HPDE6-E6E7 (cell line): ENCODE measurements at regions not wholly inside any gene's neighbourhood (a gene's known extent, or its start where the extent isn't known, plus 50 kb on each side); places are given as distances from the start of the nearest gene placed in this dataset.
A peak's percentile ranks its signal among the peaks of the same experiment; 100 is the strongest.
"Not testable (repeated sequence)": the region's sequence is repeated elsewhere in the genome, so short reads cannot be mapped to it uniquely, and the experiment has no call there.

ENCODE experiments used
- DNase-seq: peaks from one replicate; pipeline ENCODE4 v3.0.0; 2011; ENCODE audit warnings: missing footprints; ENCODE audit errors: extremely low spot score

GRCh38 chr1:200317236-200317635, 92.6 kb downstream of the ZNF281 start:
- no peak for DNase-seq

- no peak for DNase-seq
Observed at GRCh38 chr1:200316148-200316803, 93.6 kb downstream of the ZNF281 start.

DNA sequence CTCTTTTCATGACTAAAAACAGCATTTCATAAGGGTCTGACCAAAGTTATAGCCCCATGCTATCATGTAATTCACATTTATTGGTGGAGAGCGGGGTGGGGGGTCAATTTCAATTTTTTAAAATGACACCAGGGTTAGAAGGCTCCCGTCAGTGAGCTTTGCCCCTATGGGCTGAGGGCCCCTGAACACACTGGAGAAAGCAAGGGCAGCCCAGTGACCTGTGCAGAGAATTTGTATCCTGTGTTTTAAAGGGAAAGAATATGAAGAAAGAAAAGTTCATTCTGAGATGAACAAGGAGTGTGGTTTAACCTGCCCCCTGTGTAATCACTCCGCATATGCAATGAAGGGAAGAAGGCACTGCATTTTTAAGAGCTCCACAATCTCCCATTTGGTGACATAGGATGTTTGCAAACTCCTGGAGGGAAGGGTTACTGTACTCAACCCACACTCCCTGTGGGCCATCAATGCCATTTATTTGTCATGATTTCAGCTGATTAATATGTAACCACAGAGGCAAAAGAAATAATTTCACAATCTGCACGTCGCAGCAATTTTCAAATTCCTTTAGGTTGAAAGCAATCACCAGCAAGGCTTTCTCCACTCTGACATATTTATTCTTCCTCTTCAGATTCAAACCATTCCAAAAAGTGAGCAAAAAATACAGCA, 95.6 kb downstream of the ZNF281 start:
- no peak for DNase-seq

DNA sequence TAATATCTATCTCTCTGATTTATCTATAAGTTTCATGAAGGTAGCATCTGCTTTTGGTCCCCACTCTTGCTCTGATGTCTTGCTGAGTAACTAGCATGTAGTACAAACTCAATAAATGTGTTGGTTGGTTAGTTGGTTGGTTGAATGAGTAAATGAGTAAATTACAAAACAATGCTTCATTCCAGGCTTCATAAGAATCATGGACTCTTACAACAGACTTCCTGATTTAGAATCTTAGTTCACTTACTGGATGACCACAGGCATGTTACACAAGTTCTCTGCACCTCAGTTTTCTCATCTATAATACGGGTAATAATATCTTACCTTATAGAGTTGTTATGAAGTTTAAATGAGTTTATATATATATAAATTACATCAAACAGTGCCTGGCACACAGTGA, 98.6 kb downstream of the ZNF281 start:
- no peak for DNase-seq

DNA sequence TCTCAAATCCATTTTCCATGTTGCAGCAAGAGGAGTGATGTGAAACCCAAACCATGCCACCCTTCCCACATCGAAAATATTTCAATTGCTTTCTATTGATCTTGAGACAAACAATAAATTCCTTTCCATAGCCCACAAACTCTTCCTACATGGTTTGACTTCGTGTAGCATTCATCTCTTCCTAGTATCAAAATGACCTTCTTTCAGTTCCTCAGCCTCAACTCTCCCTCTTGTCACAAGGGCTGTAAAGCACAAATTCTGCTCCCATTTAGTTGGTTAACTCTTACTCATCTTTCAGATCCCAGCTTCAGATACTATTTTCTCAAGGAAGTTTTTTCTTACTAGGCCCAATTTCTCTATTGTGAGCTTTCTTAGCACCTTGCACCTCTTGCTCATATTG, 99.0 kb downstream of the ZNF281 start:
- DNase-seq, result no peak

DNA sequence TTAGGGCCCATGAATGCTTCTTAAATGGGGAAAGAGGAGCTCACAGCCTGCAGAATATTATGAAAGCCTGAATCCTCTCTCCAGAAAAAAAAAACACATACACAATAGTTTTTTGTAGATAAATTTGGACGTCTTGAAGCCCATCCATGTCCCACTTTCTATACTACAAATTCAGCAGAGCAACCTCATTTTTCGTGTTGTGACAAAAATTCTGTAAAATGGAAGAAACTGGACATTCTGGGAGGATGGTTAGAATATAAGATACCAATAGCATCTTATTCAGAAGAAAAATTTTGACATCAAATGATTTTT, 102.1 kb downstream of the ZNF281 start:
- no peak for DNase-seq

DNA sequence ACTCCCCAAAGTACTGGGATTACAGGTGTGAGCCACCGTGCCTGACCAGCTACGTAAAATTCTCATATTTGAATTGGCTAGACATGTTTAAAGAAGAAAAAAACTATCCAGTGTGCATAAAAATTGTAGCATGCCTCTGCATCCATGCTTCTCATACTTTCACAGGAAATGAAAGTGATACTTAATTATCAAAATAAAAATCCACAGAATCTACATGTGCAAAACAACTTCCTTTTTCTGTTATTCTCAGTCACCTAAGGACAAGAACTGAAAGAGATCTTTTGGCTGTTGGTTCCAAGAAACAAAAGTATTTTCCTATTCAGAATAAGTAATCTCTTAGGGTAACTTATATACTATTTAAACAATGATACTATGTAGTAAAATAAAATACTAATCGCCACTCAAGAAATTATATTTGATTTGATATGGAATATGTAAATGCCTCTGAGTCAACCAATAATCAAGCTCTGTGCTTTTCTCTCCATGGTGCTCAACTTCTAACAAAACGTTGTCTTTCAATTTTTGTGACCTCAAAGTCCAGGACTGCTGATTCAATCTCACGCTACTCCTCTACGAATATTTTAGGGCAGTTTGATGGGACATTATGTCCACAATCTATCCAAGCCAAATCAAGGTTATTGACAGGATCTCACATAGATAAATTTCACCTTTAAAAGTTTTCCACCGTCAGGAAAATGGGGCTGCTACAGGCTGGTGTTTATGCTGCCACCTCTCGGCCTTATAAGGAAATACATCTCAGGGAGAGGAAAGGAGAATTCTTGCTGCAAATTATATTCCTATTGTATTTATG, 102.7 kb downstream of the ZNF281 start:
- DNase-seq, result peak; percentile 56

GRCh38 chr1:200305806-200306205, 104.0 kb downstream of the ZNF281 start:
- no peak for DNase-seq

- no peak for DNase-seq
Observed at GRCh38 chr1:200304171-200304570, 105.7 kb downstream of the ZNF281 start.

GRCh38 chr1:200302921-200303290, 106.9 kb downstream of the ZNF281 start:
- DNase-seq, result no peak

GRCh38 chr1:200302192-200302920, 107.5 kb downstream of the ZNF281 start:
- DNase-seq, result peak; percentile 34

DNA sequence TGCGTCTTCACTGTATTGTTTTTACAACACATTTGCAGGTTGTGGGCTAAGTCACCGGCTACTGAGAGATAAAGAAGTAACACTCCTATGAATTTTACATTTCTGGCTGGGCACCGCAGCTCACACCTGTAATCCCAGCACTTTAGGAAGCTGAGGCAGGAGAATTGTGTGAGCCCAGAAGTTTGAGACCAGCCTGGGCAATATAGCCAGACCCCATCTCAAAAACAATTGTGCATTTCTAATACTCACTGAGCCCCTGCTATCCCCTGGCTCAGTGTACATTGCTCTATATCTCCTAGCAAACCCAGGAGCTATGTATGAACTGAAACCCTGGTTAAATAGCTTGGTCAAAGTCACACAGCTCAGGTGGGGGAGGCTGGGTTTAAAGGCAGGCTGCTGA, 108.7 kb downstream of the ZNF281 start:
- no peak for DNase-seq

GRCh38 chr1:200299571-200299970, 110.3 kb downstream of the ZNF281 start:
- no peak for DNase-seq

DNA sequence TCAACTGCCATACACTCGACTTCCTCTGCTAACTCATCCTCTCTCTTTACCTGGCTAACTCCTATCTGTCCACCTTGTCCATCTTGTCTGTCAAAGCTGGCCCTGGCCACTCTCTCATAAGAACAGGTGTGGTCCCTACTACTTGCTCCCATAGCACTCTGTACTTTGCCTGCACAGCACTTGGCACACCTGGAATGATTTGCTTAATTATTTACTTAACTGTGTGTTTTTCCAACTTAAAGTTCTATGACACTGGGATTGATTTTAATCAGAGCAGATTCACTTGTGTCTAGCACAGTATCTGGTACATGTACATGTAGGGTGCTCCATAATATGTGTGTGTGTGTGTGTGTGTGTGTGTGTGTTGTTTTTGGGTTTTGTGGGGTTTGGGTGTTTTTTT, 111.6 kb downstream of the ZNF281 start:
- no peak for DNase-seq

- DNase-seq, result no peak
Observed at GRCh38 chr1:200296091-200296661, 113.7 kb downstream of the ZNF281 start.

GRCh38 chr1:200294241-200294640, 115.6 kb downstream of the ZNF281 start:
- DNase-seq, result no peak

- DNase-seq, result no peak
Observed at GRCh38 chr1:200292699-200293098, 117.1 kb downstream of the ZNF281 start.

GRCh38 chr1:200291106-200291505, 118.7 kb downstream of the ZNF281 start:
- no peak for DNase-seq

- DNase-seq, result no peak
Observed at GRCh38 chr1:200290010-200290685, 119.7 kb downstream of the ZNF281 start.

DNA sequence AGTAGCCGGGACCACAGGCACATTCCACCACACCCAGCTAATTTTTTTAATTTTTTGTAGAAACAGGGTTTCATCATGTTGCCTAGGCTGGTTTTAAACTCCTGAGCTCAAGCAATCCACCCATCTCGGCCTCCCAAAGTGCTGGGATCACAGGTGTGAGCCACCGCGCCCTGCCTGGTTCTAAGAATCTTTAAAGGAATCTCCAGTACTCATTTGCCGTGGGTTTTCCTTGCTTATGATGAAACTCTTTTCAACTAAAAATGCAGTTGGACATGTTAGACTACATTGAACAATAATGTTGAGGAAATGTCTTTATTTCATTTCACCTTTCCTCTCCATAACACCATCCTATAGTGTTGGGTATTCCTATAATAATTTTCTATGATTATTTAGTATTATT, 121.6 kb downstream of the ZNF281 start:
- DNase-seq, result no peak

GRCh38 chr1:200284236-200284635, 125.6 kb downstream of the ZNF281 start:
- not testable (repeated sequence) for DNase-seq
